WTC11 (cell line): ENCODE measurements at regions not wholly inside any gene's neighbourhood (a gene's known extent, or its start where the extent isn't known, plus 50 kb on each side); places are given as distances from the start of the nearest gene placed in this dataset.

ENCODE experiments used
- ATF1 ChIP-seq: sonication (generic); formaldehyde crosslinking; IDR thresholded peaks from 2 replicates; pipeline ENCODE4 v1.8.1; 2023; ENCODE audit warnings: mild to moderate bottlenecking, moderate library complexity, missing genetic modification reagents
- NFE2L1 ChIP-seq: sonication (generic); formaldehyde crosslinking; IDR thresholded peaks from 2 replicates; pipeline ENCODE4 v1.8.1; 2023; ENCODE audit warnings: missing genetic modification reagents
- NR1H2 ChIP-seq: sonication (generic); formaldehyde crosslinking; IDR thresholded peaks from 2 replicates; pipeline ENCODE4 v1.9.0; 2021; ENCODE audit warnings: mild to moderate bottlenecking, moderate library complexity, missing genetic modification reagents
- NR2C2 ChIP-seq: sonication (generic); formaldehyde crosslinking; IDR thresholded peaks from 2 replicates; pipeline ENCODE4 v1.8.0; 2022; ENCODE audit warnings: mild to moderate bottlenecking, missing genetic modification reagents
- RELA ChIP-seq: sonication (generic); formaldehyde crosslinking; IDR thresholded peaks from 2 replicates; pipeline ENCODE4 v1.8.1; 2022; ENCODE audit warnings: missing genetic modification reagents, mild to moderate bottlenecking, borderline replicate concordance
- TEAD1 ChIP-seq: sonication (generic); formaldehyde crosslinking; IDR thresholded peaks from 2 replicates; pipeline ENCODE4 v1.8.0; 2022; ENCODE audit warnings: mild to moderate bottlenecking, missing genetic modification reagents
- ZNF512 ChIP-seq: sonication (generic); formaldehyde crosslinking; IDR thresholded peaks from 2 replicates; pipeline ENCODE4 v1.8.1; 2022; ENCODE audit warnings: missing genetic modification reagents, borderline replicate concordance
- TF ChIP-seq, protein P1 (sequence below): sonication (generic); formaldehyde crosslinking; IDR thresholded peaks from 2 replicates; pipeline ENCODE4 v1.8.0; 2022; ENCODE audit warnings: mild to moderate bottlenecking, missing genetic modification reagents
- TF ChIP-seq, protein P2 (sequence below): fragments of 200-600 bp; IDR thresholded peaks from 2 replicates; pipeline ENCODE4 v1.8.0; 2022; ENCODE audit warnings: antibody characterized with exemption
- TF ChIP-seq, protein P3 (sequence below): sonication (generic); formaldehyde crosslinking; IDR thresholded peaks from 2 replicates; pipeline ENCODE4 v1.8.1; 2023; ENCODE audit warnings: mild to moderate bottlenecking, missing genetic modification reagents, moderate library complexity

- TF ChIP-seq, protein P1, sequence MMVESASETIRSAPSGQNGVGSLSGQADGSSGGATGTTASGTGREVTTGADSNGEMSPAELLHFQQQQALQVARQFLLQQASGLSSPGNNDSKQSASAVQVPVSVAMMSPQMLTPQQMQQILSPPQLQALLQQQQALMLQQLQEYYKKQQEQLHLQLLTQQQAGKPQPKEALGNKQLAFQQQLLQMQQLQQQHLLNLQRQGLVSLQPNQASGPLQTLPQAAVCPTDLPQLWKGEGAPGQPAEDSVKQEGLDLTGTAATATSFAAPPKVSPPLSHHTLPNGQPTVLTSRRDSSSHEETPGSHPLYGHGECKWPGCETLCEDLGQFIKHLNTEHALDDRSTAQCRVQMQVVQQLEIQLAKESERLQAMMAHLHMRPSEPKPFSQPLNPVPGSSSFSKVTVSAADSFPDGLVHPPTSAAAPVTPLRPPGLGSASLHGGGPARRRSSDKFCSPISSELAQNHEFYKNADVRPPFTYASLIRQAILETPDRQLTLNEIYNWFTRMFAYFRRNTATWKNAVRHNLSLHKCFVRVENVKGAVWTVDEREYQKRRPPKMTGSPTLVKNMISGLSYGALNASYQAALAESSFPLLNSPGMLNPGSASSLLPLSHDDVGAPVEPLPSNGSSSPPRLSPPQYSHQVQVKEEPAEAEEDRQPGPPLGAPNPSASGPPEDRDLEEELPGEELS (CRISPR knock-in tag) = no peak
- no peak for TF ChIP-seq NR1H2 (CRISPR knock-in tag)
- TF ChIP-seq, protein P2, sequence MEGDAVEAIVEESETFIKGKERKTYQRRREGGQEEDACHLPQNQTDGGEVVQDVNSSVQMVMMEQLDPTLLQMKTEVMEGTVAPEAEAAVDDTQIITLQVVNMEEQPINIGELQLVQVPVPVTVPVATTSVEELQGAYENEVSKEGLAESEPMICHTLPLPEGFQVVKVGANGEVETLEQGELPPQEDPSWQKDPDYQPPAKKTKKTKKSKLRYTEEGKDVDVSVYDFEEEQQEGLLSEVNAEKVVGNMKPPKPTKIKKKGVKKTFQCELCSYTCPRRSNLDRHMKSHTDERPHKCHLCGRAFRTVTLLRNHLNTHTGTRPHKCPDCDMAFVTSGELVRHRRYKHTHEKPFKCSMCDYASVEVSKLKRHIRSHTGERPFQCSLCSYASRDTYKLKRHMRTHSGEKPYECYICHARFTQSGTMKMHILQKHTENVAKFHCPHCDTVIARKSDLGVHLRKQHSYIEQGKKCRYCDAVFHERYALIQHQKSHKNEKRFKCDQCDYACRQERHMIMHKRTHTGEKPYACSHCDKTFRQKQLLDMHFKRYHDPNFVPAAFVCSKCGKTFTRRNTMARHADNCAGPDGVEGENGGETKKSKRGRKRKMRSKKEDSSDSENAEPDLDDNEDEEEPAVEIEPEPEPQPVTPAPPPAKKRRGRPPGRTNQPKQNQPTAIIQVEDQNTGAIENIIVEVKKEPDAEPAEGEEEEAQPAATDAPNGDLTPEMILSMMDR = no peak
- no peak for TF ChIP-seq ATF1 (CRISPR knock-in tag)
- no peak for TF ChIP-seq NFE2L1 (CRISPR knock-in tag)
- no peak for TF ChIP-seq RELA (CRISPR knock-in tag)
- no peak for TF ChIP-seq TEAD1
- TF ChIP-seq ZNF512 (CRISPR knock-in tag) = no peak
- TF ChIP-seq NR2C2 (CRISPR knock-in tag) = no peak
- TF ChIP-seq, protein P3, sequence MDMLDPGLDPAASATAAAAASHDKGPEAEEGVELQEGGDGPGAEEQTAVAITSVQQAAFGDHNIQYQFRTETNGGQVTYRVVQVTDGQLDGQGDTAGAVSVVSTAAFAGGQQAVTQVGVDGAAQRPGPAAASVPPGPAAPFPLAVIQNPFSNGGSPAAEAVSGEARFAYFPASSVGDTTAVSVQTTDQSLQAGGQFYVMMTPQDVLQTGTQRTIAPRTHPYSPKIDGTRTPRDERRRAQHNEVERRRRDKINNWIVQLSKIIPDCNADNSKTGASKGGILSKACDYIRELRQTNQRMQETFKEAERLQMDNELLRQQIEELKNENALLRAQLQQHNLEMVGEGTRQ (CRISPR knock-in tag) = no peak
Observed at GRCh38 chr4:18859468-18859867, 837.9 kb upstream of the LCORL start.
